ENCODE measurements at regions not wholly inside any gene's neighbourhood (a gene's known extent, or its start where the extent isn't known, plus 50 kb on each side); places are given as distances from the start of the nearest gene placed in this dataset.

GRCh38 chr4:178976861-178977260 is 1534.6 kb upstream of the AGA start:
- FAIRE-seq, result no peak
- no peaks in the 10 kb centered on the region for H3K79me2 ChIP-seq (ENCODE audit: insufficient read depth, low read length)
- no peak for DNase-seq (ENCODE audit: low read depth)
- TF ChIP-seq CTCF (IDR thresholded peaks at IDR 0.05; ENCODE audit: insufficient read depth, low read depth, low read length), result no peak
- TF ChIP-seq EZH2 (IDR thresholded peaks at IDR 0.05; ENCODE audit: insufficient read depth, low read length), result no peak
- H3K27me3 ChIP-seq (ENCODE audit: insufficient read depth, low read length), result no peaks in the 10 kb centered on the region
- Mint-ChIP-seq H3K4me1 (ENCODE audit: low read depth, unreplicated experiment) (no peaks in the 10 kb centered on the region), H3K27me3 (ENCODE audit: low read depth, unreplicated experiment) (no peaks in the 10 kb centered on the region), H3K27ac (ENCODE audit: unreplicated experiment) (no peak overlapping the region), H3K9me3 (ENCODE audit: unreplicated experiment) (no peaks in the 10 kb centered on the region), H3K36me3 (ENCODE audit: low read depth, unreplicated experiment) (no peaks in the 10 kb centered on the region), H3K4me3 (ENCODE audit: unreplicated experiment) (no peak overlapping the region)
- H3K4me1 ChIP-seq (ENCODE audit: insufficient read depth, low read length), result no peaks in the 10 kb centered on the region
- H2AFZ ChIP-seq (ENCODE audit: low read depth, low read length), result no peak overlapping the region
- H3K9ac ChIP-seq (ENCODE audit: low read length), result no peak overlapping the region
- H3K27ac ChIP-seq (ENCODE audit: low read depth, low read length), result no peak overlapping the region
- no peaks in the 10 kb centered on the region for H3K36me3 ChIP-seq (ENCODE audit: insufficient read depth, low read length)
- H3K9me3 ChIP-seq (ENCODE audit: insufficient read depth, low read depth, low read length), result no peaks in the 10 kb centered on the region
- no peak overlapping the region for H3K4me3 ChIP-seq (ENCODE audit: insufficient read depth, low read depth, low read length)
- no peaks in the 10 kb centered on the region for H4K20me1 ChIP-seq (ENCODE audit: insufficient read depth, low read length)
- H3K4me2 ChIP-seq (ENCODE audit: low read length), result no peak overlapping the region

GRCh38 chr4:178993306-178993705 is 1551.1 kb upstream of the AGA start:
- Mint-ChIP-seq H3K36me3 (ENCODE audit: low read depth, unreplicated experiment) (no peaks in the 10 kb centered on the region), H3K27me3 (ENCODE audit: low read depth, unreplicated experiment) (peaks cover 3% of the 10 kb centered on the region), H3K27ac (ENCODE audit: unreplicated experiment) (no peak overlapping the region), H3K4me1 (ENCODE audit: low read depth, unreplicated experiment) (no peaks in the 10 kb centered on the region), H3K4me3 (ENCODE audit: unreplicated experiment) (no peak overlapping the region), H3K9me3 (ENCODE audit: unreplicated experiment) (no peaks in the 10 kb centered on the region)
- Histone ChIP-seq H3K27me3 (ENCODE audit: insufficient read depth, low read length) (no peaks in the 10 kb centered on the region), H3K4me3 (ENCODE audit: insufficient read depth, low read depth, low read length) (no peak overlapping the region), H4K20me1 (ENCODE audit: insufficient read depth, low read length) (no peaks in the 10 kb centered on the region), H3K36me3 (ENCODE audit: insufficient read depth, low read length) (no peaks in the 10 kb centered on the region), H3K79me2 (ENCODE audit: insufficient read depth, low read length) (no peaks in the 10 kb centered on the region), H2AFZ (ENCODE audit: low read depth, low read length) (no peak overlapping the region), H3K4me1 (ENCODE audit: insufficient read depth, low read length) (no peaks in the 10 kb centered on the region), H3K27ac (ENCODE audit: low read depth, low read length) (no peak overlapping the region), H3K9ac (ENCODE audit: low read length) (no peak overlapping the region), H3K4me2 (ENCODE audit: low read length) (no peak overlapping the region), H3K9me3 (ENCODE audit: insufficient read depth, low read depth, low read length) (no peaks in the 10 kb centered on the region)
- no peak for TF ChIP-seq EZH2 (IDR thresholded peaks at IDR 0.05; ENCODE audit: insufficient read depth, low read length)
- no peak for TF ChIP-seq CTCF (IDR thresholded peaks at IDR 0.05; ENCODE audit: insufficient read depth, low read depth, low read length)
- no peak for DNase-seq (ENCODE audit: low read depth)
- FAIRE-seq, result no peak

GRCh38 chr4:179001918-179002317 is 1559.7 kb upstream of the AGA start:
- H3K4me1 Mint-ChIP-seq (ENCODE audit: low read depth, unreplicated experiment), result peaks cover 3% of the 10 kb centered on the region
- Histone ChIP-seq H3K79me2 (ENCODE audit: insufficient read depth, low read length) (no peaks in the 10 kb centered on the region), H3K9me3 (ENCODE audit: insufficient read depth, low read depth, low read length) (no peaks in the 10 kb centered on the region), H2AFZ (ENCODE audit: low read depth, low read length) (no peak overlapping the region), H3K27me3 (ENCODE audit: insufficient read depth, low read length) (no peaks in the 10 kb centered on the region), H3K4me2 (ENCODE audit: low read length) (no peak overlapping the region), H3K4me3 (ENCODE audit: insufficient read depth, low read depth, low read length) (no peak overlapping the region), H3K36me3 (ENCODE audit: insufficient read depth, low read length) (no peaks in the 10 kb centered on the region), H4K20me1 (ENCODE audit: insufficient read depth, low read length) (no peaks in the 10 kb centered on the region), H3K27ac (ENCODE audit: low read depth, low read length) (no peak overlapping the region), H3K9ac (ENCODE audit: low read length) (no peak overlapping the region), H3K4me1 (ENCODE audit: insufficient read depth, low read length) (no peaks in the 10 kb centered on the region)
- H3K36me3 Mint-ChIP-seq (ENCODE audit: low read depth, unreplicated experiment), result no peaks in the 10 kb centered on the region
- DNase-seq (ENCODE audit: low read depth), result no peak
- H3K4me3 Mint-ChIP-seq (ENCODE audit: unreplicated experiment), result no peak overlapping the region
- no peaks in the 10 kb centered on the region for H3K27me3 Mint-ChIP-seq (ENCODE audit: low read depth, unreplicated experiment)
- no peak for FAIRE-seq
- no peaks in the 10 kb centered on the region for H3K9me3 Mint-ChIP-seq (ENCODE audit: unreplicated experiment)
- TF ChIP-seq EZH2 (IDR thresholded peaks at IDR 0.05; ENCODE audit: insufficient read depth, low read length) (no peak), CTCF (IDR thresholded peaks at IDR 0.05; ENCODE audit: insufficient read depth, low read depth, low read length) (no peak)
- no peak overlapping the region for H3K27ac Mint-ChIP-seq (ENCODE audit: unreplicated experiment)
